SK-N-SH treated with all-trans-retinoic acid at 6 μM for 48 hours (cell line): ENCODE measurements at regions not wholly inside any gene's neighbourhood (a gene's known extent, or its start where the extent isn't known, plus 50 kb on each side); places are given as distances from the start of the nearest gene placed in this dataset.

Source experiments
- GLIS3 ChIP-seq: fragments of 250-450 bp; sonication (Bioruptor Pico); IDR thresholded peaks from 2 replicates; pipeline ENCODE4 v1.5.0; 2020; ENCODE audit warnings: mild to moderate bottlenecking, moderate library complexity
- ZC3H10 ChIP-seq: fragments of 250-450 bp; sonication (Bioruptor Pico); IDR thresholded peaks from 2 replicates; pipeline ENCODE4 v1.5.1; 2021; ENCODE audit warnings: mild to moderate bottlenecking, moderate library complexity
- ZFP30 ChIP-seq: fragments of 450-650 bp; formaldehyde crosslinking; IDR thresholded peaks from 2 replicates; pipeline ENCODE4 v1.5.0; 2022; ENCODE audit warnings: mild to moderate bottlenecking, moderate library complexity

DNA sequence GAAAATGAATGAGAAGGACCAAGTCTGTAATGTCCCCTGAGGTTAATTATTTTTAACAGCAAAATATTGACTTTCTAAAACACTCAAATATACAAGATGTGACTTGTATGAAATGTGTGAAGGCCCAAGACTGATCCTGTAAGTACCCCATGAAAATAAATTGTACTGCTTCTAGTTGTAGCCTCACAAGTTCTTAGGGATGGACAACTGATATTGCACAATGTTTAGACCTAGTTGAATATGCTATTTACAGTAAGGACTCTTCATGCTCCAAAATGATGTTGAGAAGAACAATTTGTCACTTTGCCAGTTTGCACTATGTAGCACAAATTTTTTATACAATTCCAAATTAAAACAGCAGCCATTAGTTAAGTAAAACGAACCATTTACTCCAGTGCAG lies 139.7 kb upstream of the GDNF start:
- TF ChIP-seq ZFP30 (CRISPR knock-in tag) = no peak
- TF ChIP-seq ZC3H10 (CRISPR knock-in tag) = no peak
- TF ChIP-seq GLIS3 = no peak
